BE2C (cell line): ENCODE measurements at regions not wholly inside any gene's neighbourhood (a gene's known extent, or its start where the extent isn't known, plus 50 kb on each side); places are given as distances from the start of the nearest gene placed in this dataset.
"Not testable (repeated sequence)": the region's sequence is repeated elsewhere in the genome, so short reads cannot be mapped to it uniquely, and the experiment has no call there.

Source experiments
- DNase-seq: peaks from one replicate; pipeline ENCODE4 v3.0.0-alpha.2; 2020
- H3K27me3 ChIP-seq: fragments of 250-450 bp; sonication (Bioruptor Pico); 2 replicates; pipeline ENCODE4 v1.5.1; 2020; ENCODE audit warnings: mild to moderate bottlenecking
- H3K36me3 ChIP-seq: fragments of 250-450 bp; sonication (Bioruptor Pico); 2 replicates; pipeline ENCODE4 v1.5.1; 2020; ENCODE audit warnings: mild to moderate bottlenecking
- H3K4me1 ChIP-seq: fragments of 250-450 bp; sonication (Bioruptor Pico); 2 replicates; pipeline ENCODE4 v1.5.1; 2020
- H3K4me3 ChIP-seq: 2 replicates; pipeline ENCODE4 v1.5.1; 2011; ENCODE audit warnings: low read depth, low read length
- H3K9me3 ChIP-seq: fragments of 250-450 bp; sonication (Bioruptor Pico); 2 replicates; pipeline ENCODE4 v1.5.1; 2020
- CTCF ChIP-seq: IDR thresholded peaks from 2 replicates; pipeline ENCODE4 v1.5.1; 2012; ENCODE audit warnings: mild to moderate bottlenecking, low read depth, low read length

GRCh38 chr5:96483878-96484277, 50.8 kb upstream of the PCSK1 start:
- no peaks in the 10 kb centered on the region for H3K27me3 ChIP-seq
- no peaks in the 10 kb centered on the region for H3K36me3 ChIP-seq
- no peaks in the 10 kb centered on the region for H3K4me1 ChIP-seq
- no peaks in the 10 kb centered on the region for H3K9me3 ChIP-seq
- no peak for DNase-seq
- no peak overlapping the region for H3K4me3 ChIP-seq
- no peak for TF ChIP-seq CTCF

GRCh38 chr5:96487859-96488258, 54.8 kb upstream of the PCSK1 start:
- no peaks in the 10 kb centered on the region for H3K9me3 ChIP-seq
- H3K27me3 ChIP-seq, result no peaks in the 10 kb centered on the region
- TF ChIP-seq CTCF, result no peak
- DNase-seq, result no peak
- H3K36me3 ChIP-seq, result no peaks in the 10 kb centered on the region
- H3K4me3 ChIP-seq, result no peak overlapping the region
- H3K4me1 ChIP-seq, result no peaks in the 10 kb centered on the region

GRCh38 chr5:96489532-96489931, 56.5 kb upstream of the PCSK1 start:
- TF ChIP-seq CTCF, result no peak
- Histone ChIP-seq H3K27me3 (no peaks in the 10 kb centered on the region), H3K36me3 (no peaks in the 10 kb centered on the region), H3K4me3 (no peak overlapping the region), H3K4me1 (no peaks in the 10 kb centered on the region), H3K9me3 (no peaks in the 10 kb centered on the region)
- DNase-seq, result no peak

GRCh38 chr5:96492459-96493047, 59.5 kb upstream of the PCSK1 start:
- Histone ChIP-seq H3K36me3 (no peaks in the 10 kb centered on the region), H3K4me1 (no peaks in the 10 kb centered on the region), H3K27me3 (no peaks in the 10 kb centered on the region), H3K9me3 (no peaks in the 10 kb centered on the region), H3K4me3 (no peak overlapping the region)
- TF ChIP-seq CTCF, result no peak
- no peak for DNase-seq

GRCh38 chr5:96493219-96493790, 60.3 kb upstream of the PCSK1 start:
- H3K4me1 ChIP-seq, result no peaks in the 10 kb centered on the region
- TF ChIP-seq CTCF, result no peak
- no peak overlapping the region for H3K4me3 ChIP-seq
- no peaks in the 10 kb centered on the region for H3K36me3 ChIP-seq
- H3K9me3 ChIP-seq, result no peaks in the 10 kb centered on the region
- H3K27me3 ChIP-seq, result no peaks in the 10 kb centered on the region
- DNase-seq, result no peak

GRCh38 chr5:96495412-96495811, 62.4 kb upstream of the PCSK1 start:
- H3K27me3 ChIP-seq, H3K4me1 ChIP-seq, H3K9me3 ChIP-seq, H3K4me3 ChIP-seq, H3K36me3 ChIP-seq, DNase-seq: not testable (repeated sequence)

GRCh38 chr5:96497027-96497426, 64.0 kb upstream of the PCSK1 start:
- not testable (repeated sequence) for DNase-seq, H3K4me1 ChIP-seq, H3K36me3 ChIP-seq, H3K9me3 ChIP-seq, H3K27me3 ChIP-seq, H3K4me3 ChIP-seq
